ENCODE measurements at regions not wholly inside any gene's neighbourhood (a gene's known extent, or its start where the extent isn't known, plus 50 kb on each side); places are given as distances from the start of the nearest gene placed in this dataset.
"Not testable (repeated sequence)": the region's sequence is repeated elsewhere in the genome, so short reads cannot be mapped to it uniquely, and the experiment has no call there.

GRCh38 chr6:156683821-156684220 is 93.4 kb upstream of the ARID1B start:
- no peak overlapping the region for H3K4me3 ChIP-seq
- no peaks in the 10 kb centered on the region; the same call in 1 of the 2 replicates for H3K27me3 ChIP-seq (replicated peaks)
- H3K27ac ChIP-seq, result no peak overlapping the region
- H3K9me3 ChIP-seq (replicated peaks), result no peaks in the 10 kb centered on the region
- DNase-seq (ENCODE audit: low read depth in 1 of 2, low spot score in 2 of 2), result no peak
- H3K4me1 ChIP-seq (replicated peaks), result peaks cover 16% of the 10 kb centered on the region
- no peaks in the 10 kb centered on the region for H3K36me3 ChIP-seq

GRCh38 chr6:156676721-156677120 is 100.5 kb upstream of the ARID1B start:
- H3K4me1 ChIP-seq (replicated peaks), result no peaks in the 10 kb centered on the region
- no peaks in the 10 kb centered on the region for H3K27me3 ChIP-seq (replicated peaks)
- no peak overlapping the region for H3K4me3 ChIP-seq
- H3K36me3 ChIP-seq, result no peaks in the 10 kb centered on the region
- DNase-seq (ENCODE audit: low read depth in 1 of 2, low spot score in 2 of 2), result no peak
- H3K9me3 ChIP-seq (replicated peaks), result no peaks in the 10 kb centered on the region; the same call in 1 of the 2 replicates
- no peak overlapping the region for H3K27ac ChIP-seq

GRCh38 chr6:156674197-156674596 is 103.0 kb upstream of the ARID1B start:
- no peak for DNase-seq (ENCODE audit: low read depth in 1 of 2, low spot score in 2 of 2)
- H3K4me3 ChIP-seq, result no peak overlapping the region
- H3K9me3 ChIP-seq (replicated peaks), result no peaks in the 10 kb centered on the region; the same call in 1 of the 2 replicates
- H3K36me3 ChIP-seq, result no peaks in the 10 kb centered on the region
- H3K27me3 ChIP-seq (replicated peaks), result no peaks in the 10 kb centered on the region
- H3K27ac ChIP-seq, result no peak overlapping the region
- H3K4me1 ChIP-seq (replicated peaks), result no peaks in the 10 kb centered on the region

GRCh38 chr6:156670097-156670496 is 107.1 kb upstream of the ARID1B start:
- not testable (repeated sequence) for H3K36me3 ChIP-seq; H3K4me3 ChIP-seq; DNase-seq (ENCODE audit: low read depth in 1 of 2, low spot score in 2 of 2); H3K4me1 ChIP-seq (replicated peaks); H3K27ac ChIP-seq; H3K27me3 ChIP-seq (replicated peaks); H3K9me3 ChIP-seq (replicated peaks)

GRCh38 chr6:156662025-156662445 is 115.1 kb upstream of the ARID1B start:
- no peak overlapping the region for H3K4me3 ChIP-seq
- H3K27ac ChIP-seq, result no peak overlapping the region
- DNase-seq (ENCODE audit: low read depth in 1 of 2, low spot score in 2 of 2), result no peak
- no peaks in the 10 kb centered on the region; the same call in 1 of the 2 replicates for H3K4me1 ChIP-seq (replicated peaks)
- no peaks in the 10 kb centered on the region for H3K9me3 ChIP-seq (replicated peaks)
- no peaks in the 10 kb centered on the region for H3K27me3 ChIP-seq (replicated peaks)
- H3K36me3 ChIP-seq, result no peaks in the 10 kb centered on the region

- no peaks in the 10 kb centered on the region for H3K27me3 ChIP-seq (replicated peaks)
- no peak overlapping the region for H3K27ac ChIP-seq
- H3K4me1 ChIP-seq (replicated peaks), result no peaks in the 10 kb centered on the region; the same call in 1 of the 2 replicates
- H3K9me3 ChIP-seq (replicated peaks), result no peaks in the 10 kb centered on the region
- DNase-seq (ENCODE audit: low read depth in 1 of 2, low spot score in 2 of 2), result no peak
- H3K4me3 ChIP-seq, result no peak overlapping the region
- no peaks in the 10 kb centered on the region for H3K36me3 ChIP-seq
Measured at GRCh38 chr6:156660389-156660788, 116.8 kb upstream of the ARID1B start.

GRCh38 chr6:156659822-156660198 is 117.4 kb upstream of the ARID1B start:
- DNase-seq (ENCODE audit: low read depth in 1 of 2, low spot score in 2 of 2), result no peak
- no peak overlapping the region for H3K4me3 ChIP-seq
- H3K4me1 ChIP-seq (replicated peaks), result no peaks in the 10 kb centered on the region; the same call in 1 of the 2 replicates
- no peaks in the 10 kb centered on the region for H3K27me3 ChIP-seq (replicated peaks)
- no peak overlapping the region for H3K27ac ChIP-seq
- H3K9me3 ChIP-seq (replicated peaks), result no peaks in the 10 kb centered on the region
- no peaks in the 10 kb centered on the region for H3K36me3 ChIP-seq

- DNase-seq (ENCODE audit: low read depth in 1 of 2, low spot score in 2 of 2), result no peak
- H3K27ac ChIP-seq, result no peak overlapping the region
- H3K4me1 ChIP-seq (replicated peaks), result no peaks in the 10 kb centered on the region; the same call in 1 of the 2 replicates
- H3K36me3 ChIP-seq, result no peaks in the 10 kb centered on the region
- H3K4me3 ChIP-seq, result no peak overlapping the region
- no peaks in the 10 kb centered on the region for H3K27me3 ChIP-seq (replicated peaks)
- H3K9me3 ChIP-seq (replicated peaks), result no peaks in the 10 kb centered on the region
Measured at GRCh38 chr6:156658966-156659821, 118.0 kb upstream of the ARID1B start.

- Histone ChIP-seq H3K27ac (no peak overlapping the region), H3K4me3 (no peak overlapping the region), H3K36me3 (no peaks in the 10 kb centered on the region), H3K9me3 (replicated peaks) (no peaks in the 10 kb centered on the region), H3K27me3 (replicated peaks) (no peaks in the 10 kb centered on the region), H3K4me1 (replicated peaks) (no peaks in the 10 kb centered on the region; the same call in 1 of the 2 replicates)
- no peak for DNase-seq (ENCODE audit: low read depth in 1 of 2, low spot score in 2 of 2)
Measured at GRCh38 chr6:156658186-156658965, 118.8 kb upstream of the ARID1B start.

- DNase-seq (ENCODE audit: low read depth in 1 of 2, low spot score in 2 of 2), result no peak
- no peak overlapping the region for H3K4me3 ChIP-seq
- no peaks in the 10 kb centered on the region for H3K9me3 ChIP-seq (replicated peaks)
- H3K27me3 ChIP-seq (replicated peaks), result no peaks in the 10 kb centered on the region
- no peaks in the 10 kb centered on the region for H3K36me3 ChIP-seq
- H3K4me1 ChIP-seq (replicated peaks), result no peaks in the 10 kb centered on the region; the same call in 1 of the 2 replicates
- H3K27ac ChIP-seq, result no peak overlapping the region
Measured at GRCh38 chr6:156657296-156657695, 119.9 kb upstream of the ARID1B start.

GRCh38 chr6:156654919-156655918 is 122.0 kb upstream of the ARID1B start:
- Histone ChIP-seq H3K4me1 (replicated peaks) (no peaks in the 10 kb centered on the region; the same call in 1 of the 2 replicates), H3K27me3 (replicated peaks) (no peaks in the 10 kb centered on the region), H3K27ac (no peak overlapping the region), H3K4me3 (no peak overlapping the region), H3K9me3 (replicated peaks) (no peaks in the 10 kb centered on the region), H3K36me3 (no peaks in the 10 kb centered on the region)
- no peak for DNase-seq (ENCODE audit: low read depth in 1 of 2, low spot score in 2 of 2)

- H3K27me3 ChIP-seq (replicated peaks), result no peaks in the 10 kb centered on the region
- H3K36me3 ChIP-seq, result no peaks in the 10 kb centered on the region
- H3K27ac ChIP-seq, result no peak overlapping the region
- H3K4me3 ChIP-seq, result no peak overlapping the region
- no peak for DNase-seq (ENCODE audit: low read depth in 1 of 2, low spot score in 2 of 2)
- no peaks in the 10 kb centered on the region for H3K4me1 ChIP-seq (replicated peaks)
- no peaks in the 10 kb centered on the region for H3K9me3 ChIP-seq (replicated peaks)
Measured at GRCh38 chr6:156652231-156652750, 124.9 kb upstream of the ARID1B start.

- H3K4me3 ChIP-seq, result no peak overlapping the region
- H3K9me3 ChIP-seq (replicated peaks), result no peaks in the 10 kb centered on the region
- H3K4me1 ChIP-seq (replicated peaks), result no peaks in the 10 kb centered on the region
- no peak overlapping the region for H3K27ac ChIP-seq
- no peaks in the 10 kb centered on the region for H3K27me3 ChIP-seq (replicated peaks)
- no peak for DNase-seq (ENCODE audit: low read depth in 1 of 2, low spot score in 2 of 2)
- no peaks in the 10 kb centered on the region for H3K36me3 ChIP-seq
Measured at GRCh38 chr6:156651486-156651885, 125.7 kb upstream of the ARID1B start.

Measured in SJSA1 (cell line).